ENCODE measurements at regions not wholly inside any gene's neighbourhood (a gene's known extent, or its start where the extent isn't known, plus 50 kb on each side); places are given as distances from the start of the nearest gene placed in this dataset.

GRCh38 chr4:119733431-119733830, 104.8 kb upstream of the PDE5A start (continued):
- TF ChIP-seq REST (IDR thresholded peaks at IDR 0.05) (no peak), EGR1 (IDR thresholded peaks at IDR 0.05; ENCODE audit: low read depth in 2 of 2) (no peak), HNF4A (conservative IDR thresholded peaks at IDR 0.05) (no peak), NR2F2 (IDR thresholded peaks at IDR 0.05) (no peak)

GRCh38 chr4:119731778-119732177, 103.2 kb upstream of the PDE5A start:
- no peak overlapping the region for H3K27ac ChIP-seq (ENCODE audit: low read depth in 1 of 2, low read length in 2 of 2)
- 64% methylated on average over 5 of the region's 5 CpGs for WGBS
- no peaks in the 10 kb centered on the region for H3K9me3 ChIP-seq (ENCODE audit: control insufficient read depth in 4 of 4, low read length in 3 of 4)
- TF ChIP-seq CTCF (IDR thresholded peaks at IDR 0.05; ENCODE audit: low read depth, low read length, missing input control), result no peak
- peak in 1 of 2 donors; percentile 21 for TF ChIP-seq HNF4A (conservative IDR thresholded peaks at IDR 0.05)
- TF ChIP-seq RXRA (IDR thresholded peaks at IDR 0.05), result no peak
- no peak for DNase-seq (ENCODE audit: low spot score)
- H3K27me3 ChIP-seq (ENCODE audit: control insufficient read depth in 4 of 4, insufficient read depth in 4 of 4, low read length in 3 of 4), result no peaks in the 10 kb centered on the region
- H3K4me1 ChIP-seq (ENCODE audit: control insufficient read depth in 4 of 4, insufficient read depth in 4 of 4, low read length in 3 of 4), result peaks cover 0 to 2% (median 1%) of the 10 kb centered on the region in 4 donors
- no peak overlapping the region for H3K4me3 ChIP-seq (ENCODE audit: low read depth in 1 of 3, low read length in 3 of 3)
- H3K9ac ChIP-seq (ENCODE audit: low read depth in 1 of 2, low read length in 2 of 2), result no peak overlapping the region
- H3K36me3 ChIP-seq (ENCODE audit: control insufficient read depth in 4 of 4, insufficient read depth in 3 of 4, low read depth in 1 of 4, low read length in 3 of 4), result no peaks in the 10 kb centered on the region

GRCh38 chr4:119731146-119731742, 102.6 kb upstream of the PDE5A start:
- 46% methylated on average over 3 of the region's 3 CpGs for WGBS
- Histone ChIP-seq H3K27ac (ENCODE audit: low read depth in 1 of 2, low read length in 2 of 2) (no peak overlapping the region), H3K4me1 (ENCODE audit: control insufficient read depth in 4 of 4, insufficient read depth in 4 of 4, low read length in 3 of 4) (peaks cover 0 to 2% (median 1%) of the 10 kb centered on the region in 4 donors)

More at GRCh38 chr4:119731146-119731742, 102.6 kb upstream of the PDE5A start:
- Histone ChIP-seq H3K27me3 (ENCODE audit: control insufficient read depth in 4 of 4, insufficient read depth in 4 of 4, low read length in 3 of 4) (no peaks in the 10 kb centered on the region), H3K9me3 (ENCODE audit: control insufficient read depth in 4 of 4, low read length in 3 of 4) (no peaks in the 10 kb centered on the region), H3K4me3 (ENCODE audit: low read depth in 1 of 3, low read length in 3 of 3) (no peak overlapping the region), H3K9ac (ENCODE audit: low read depth in 1 of 2, low read length in 2 of 2) (no peak overlapping the region), H3K36me3 (ENCODE audit: control insufficient read depth in 4 of 4, insufficient read depth in 3 of 4, low read depth in 1 of 4, low read length in 3 of 4) (no peaks in the 10 kb centered on the region)
- TF ChIP-seq EGR1 (IDR thresholded peaks at IDR 0.05; ENCODE audit: low read depth in 2 of 2) (no peak), NR2F2 (IDR thresholded peaks at IDR 0.05) (no peak), RXRA (IDR thresholded peaks at IDR 0.05) (no peak), FOXA1 (IDR thresholded peaks at IDR 0.05) (no peak), FOXA2 (IDR thresholded peaks at IDR 0.05) (no peak), GABPA (IDR thresholded peaks at IDR 0.05 in 1 of 2, conservative IDR thresholded peaks at IDR 0.05 in 1 of 2) (no peak), JUND (IDR thresholded peaks at IDR 0.05) (no peak), ATF3 (IDR thresholded peaks at IDR 0.05) (no peak), RAD21 (IDR thresholded peaks at IDR 0.05) (no peak), CTCF (IDR thresholded peaks at IDR 0.05; ENCODE audit: low read depth, low read length, missing input control) (no peak), ZBTB33 (IDR thresholded peaks at IDR 0.05) (no peak)
- no peak for DNase-seq (ENCODE audit: low spot score)
